GM21737 (cell line): ENCODE measurements at regions not wholly inside any gene's neighbourhood (a gene's known extent, or its start where the extent isn't known, plus 50 kb on each side); places are given as distances from the start of the nearest gene placed in this dataset.

Source experiments
- ATAC-seq: cut with Tn5 transposase; IDR thresholded peaks from one replicate; pipeline ENCODE4 v1.9.1; 2021; ENCODE audit warnings: mild to moderate bottlenecking, moderate library complexity; ENCODE audit not compliant: unreplicated experiment

GRCh38 chr1:201681375-201681774 lies 142.4 kb downstream of the NAV1 start:
- no peak for ATAC-seq

GRCh38 chr1:201682964-201683363 lies 144.0 kb downstream of the NAV1 start:
- no peak for ATAC-seq

- no peak for ATAC-seq
Measured at GRCh38 chr1:201683397-201683796, 144.5 kb downstream of the NAV1 start.

- ATAC-seq, result no peak
Measured at GRCh38 chr1:201685485-201685884, 143.5 kb upstream of the IPO9 start.

- ATAC-seq, result no peak
Measured at GRCh38 chr1:201686714-201687455, 142.1 kb upstream of the IPO9 start.

- ATAC-seq, result no peak
Measured at GRCh38 chr1:201688514-201688913, 140.4 kb upstream of the IPO9 start.

GRCh38 chr1:201689647-201690046 lies 139.3 kb upstream of the IPO9 start:
- ATAC-seq, result no peak

- ATAC-seq, result no peak
Measured at GRCh38 chr1:201690528-201690927, 138.4 kb upstream of the IPO9 start.

GRCh38 chr1:201691716-201692554 lies 137.0 kb upstream of the IPO9 start:
- ATAC-seq, result no peak

GRCh38 chr1:201692555-201693394 lies 136.2 kb upstream of the IPO9 start:
- no peak for ATAC-seq

GRCh38 chr1:201693890-201694607 lies 134.9 kb upstream of the IPO9 start:
- no peak for ATAC-seq

GRCh38 chr1:201694608-201695335 lies 134.2 kb upstream of the IPO9 start:
- ATAC-seq, result no peak

GRCh38 chr1:201695607-201696006 lies 133.3 kb upstream of the IPO9 start:
- no peak for ATAC-seq

- ATAC-seq, result no peak
Measured at GRCh38 chr1:201696217-201696761, 132.7 kb upstream of the IPO9 start.

- no peak for ATAC-seq
Measured at GRCh38 chr1:201697174-201697573, 131.8 kb upstream of the IPO9 start.

- no peak for ATAC-seq
Measured at GRCh38 chr1:201701831-201702230, 127.1 kb upstream of the IPO9 start.

GRCh38 chr1:201702936-201703335 lies 126.0 kb upstream of the IPO9 start:
- no peak for ATAC-seq

- no peak for ATAC-seq
Measured at GRCh38 chr1:201703621-201704438, 125.1 kb upstream of the IPO9 start.

- ATAC-seq, result no peak
Measured at GRCh38 chr1:201704439-201704792, 124.5 kb upstream of the IPO9 start.
